ENCODE measurements at regions not wholly inside any gene's neighbourhood (a gene's known extent, or its start where the extent isn't known, plus 50 kb on each side); places are given as distances from the start of the nearest gene placed in this dataset.
"Not testable (repeated sequence)": the region's sequence is repeated elsewhere in the genome, so short reads cannot be mapped to it uniquely, and the experiment has no call there.

- no peak for DNase-seq
Observed at GRCh38 chr3:74269689-74270088, 344.8 kb downstream of the CNTN3 start.

- no peak for DNase-seq
Observed at GRCh38 chr3:74268753-74269152, 345.7 kb downstream of the CNTN3 start.

- DNase-seq: peak; percentile 1
Observed at GRCh38 chr3:74267588-74268184, 346.8 kb downstream of the CNTN3 start.

GRCh38 chr3:74267131-74267530, 347.3 kb downstream of the CNTN3 start:
- no peak for DNase-seq

DNA sequence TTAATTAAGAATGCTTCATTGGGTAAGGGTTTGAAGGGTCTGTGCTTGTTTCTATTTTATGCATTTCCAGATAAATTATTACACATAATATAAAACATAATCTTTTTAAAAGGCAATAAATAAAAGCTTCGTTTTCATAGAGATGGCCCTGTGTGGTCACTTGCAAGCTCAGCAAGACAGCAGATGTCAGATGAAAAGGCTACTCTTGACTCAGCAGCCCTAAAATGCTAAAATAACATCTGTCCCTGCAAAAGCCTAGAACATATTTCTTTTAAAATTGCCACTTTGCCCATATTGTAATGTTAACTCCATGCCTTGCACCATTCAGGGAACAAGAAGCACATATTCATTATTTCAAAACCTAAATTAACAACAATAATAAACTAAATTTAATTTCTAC, 349.4 kb downstream of the CNTN3 start:
- no peak for DNase-seq

GRCh38 chr3:74263031-74263430, 351.4 kb downstream of the CNTN3 start:
- no peak for DNase-seq

DNA sequence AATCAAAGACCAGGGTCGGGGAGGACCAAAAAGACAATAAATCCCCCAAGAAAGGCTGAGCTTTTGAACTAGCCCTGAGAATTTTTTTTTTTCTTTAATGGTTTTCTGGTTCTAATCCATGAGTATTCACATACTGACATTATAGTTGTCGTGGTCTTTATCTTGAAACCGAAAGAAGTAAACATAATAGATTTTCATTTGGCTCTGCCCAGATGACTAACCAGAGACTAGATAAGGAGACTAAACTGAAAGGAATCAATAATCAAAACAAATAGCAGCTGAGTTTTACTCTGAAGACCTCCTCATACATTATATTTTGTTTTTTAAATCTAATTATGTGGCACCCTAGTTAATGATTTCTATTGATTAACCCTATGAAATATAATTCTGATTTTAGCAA, 381.4 kb downstream of the CNTN3 start:
- no peak for DNase-seq

DNA sequence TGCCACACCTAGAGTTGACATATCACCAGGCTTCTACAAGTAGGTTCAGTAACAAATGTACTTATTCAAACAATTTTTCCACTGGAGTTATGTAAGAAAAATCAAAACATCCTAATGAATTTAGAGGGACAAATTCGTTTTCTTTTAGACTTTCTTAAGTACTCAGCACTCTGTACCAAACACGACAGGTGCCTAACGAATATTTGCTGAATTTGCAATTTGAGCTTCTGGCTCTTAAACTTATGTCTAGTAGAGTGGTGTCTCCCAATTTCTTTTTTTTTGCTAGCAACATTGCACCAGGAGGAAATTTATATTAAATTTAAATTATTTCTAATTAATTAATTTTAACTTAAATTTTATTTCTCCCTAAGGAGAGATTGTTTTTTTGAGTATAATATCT, 397.0 kb downstream of the CNTN3 start:
- DNase-seq: no peak

DNA sequence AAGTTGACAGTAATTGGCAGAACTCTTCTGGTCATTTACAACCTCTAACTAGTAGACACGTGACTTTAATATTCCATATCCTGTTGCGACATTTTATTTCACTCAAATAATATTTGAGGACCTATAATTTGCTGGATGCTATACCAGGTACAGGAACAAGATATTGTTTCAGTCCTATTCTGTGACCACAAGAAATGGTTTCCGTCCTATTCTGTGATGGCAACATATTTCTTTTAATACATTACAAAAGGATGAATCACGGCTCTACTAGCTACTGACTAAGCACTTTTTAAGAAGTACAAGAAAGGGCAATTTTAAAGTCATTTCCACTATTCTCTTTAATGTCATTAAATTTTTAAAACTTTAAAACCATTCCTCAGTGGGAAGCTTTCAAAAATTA, 400.2 kb downstream of the CNTN3 start:
- no peak for DNase-seq

DNA sequence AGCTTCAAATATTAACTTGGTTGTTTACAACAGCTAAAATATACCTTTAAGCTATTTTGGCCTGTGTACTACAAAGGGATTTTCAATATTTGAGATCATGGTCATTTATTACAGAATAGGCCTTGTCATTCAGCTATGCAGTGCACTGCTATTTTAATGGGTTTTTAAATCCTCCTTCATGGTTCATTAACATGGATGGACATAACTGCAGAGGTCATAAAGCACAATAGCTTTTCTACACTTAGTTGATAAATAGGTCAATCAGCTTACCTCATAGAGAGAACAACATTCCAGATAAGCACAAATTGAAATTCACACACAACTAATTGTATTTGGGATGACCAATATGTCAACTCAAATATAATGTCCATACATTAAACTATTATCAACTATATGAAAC, 403.7 kb downstream of the CNTN3 start:
- no peak for DNase-seq

DNA sequence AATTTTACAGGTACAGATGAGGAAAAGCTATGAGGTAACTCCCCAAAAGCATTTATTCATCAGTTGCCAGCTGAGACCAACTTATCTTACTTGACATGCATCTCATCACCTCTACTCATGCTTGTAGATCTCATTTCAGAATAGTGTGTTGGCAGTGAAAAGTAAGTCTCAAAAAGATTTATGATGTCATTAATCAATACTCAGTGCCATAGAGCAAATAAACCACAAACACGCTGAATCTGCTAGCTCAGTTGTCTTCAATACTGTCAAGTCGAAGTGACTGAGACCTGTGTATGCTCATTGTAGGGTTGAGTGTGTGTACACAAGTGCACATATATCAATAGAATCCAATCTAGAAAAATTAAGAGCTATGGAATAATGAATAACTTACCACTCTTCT, 413.5 kb downstream of the CNTN3 start:
- DNase-seq: no peak

GRCh38 chr3:74178664-74179063, 435.8 kb downstream of the CNTN3 start:
- DNase-seq: not testable (repeated sequence)

- DNase-seq: no peak
Observed at GRCh38 chr3:74173090-74173489, 441.4 kb downstream of the CNTN3 start.

GRCh38 chr3:74167926-74168325, 446.5 kb downstream of the CNTN3 start:
- DNase-seq: no peak

DNA sequence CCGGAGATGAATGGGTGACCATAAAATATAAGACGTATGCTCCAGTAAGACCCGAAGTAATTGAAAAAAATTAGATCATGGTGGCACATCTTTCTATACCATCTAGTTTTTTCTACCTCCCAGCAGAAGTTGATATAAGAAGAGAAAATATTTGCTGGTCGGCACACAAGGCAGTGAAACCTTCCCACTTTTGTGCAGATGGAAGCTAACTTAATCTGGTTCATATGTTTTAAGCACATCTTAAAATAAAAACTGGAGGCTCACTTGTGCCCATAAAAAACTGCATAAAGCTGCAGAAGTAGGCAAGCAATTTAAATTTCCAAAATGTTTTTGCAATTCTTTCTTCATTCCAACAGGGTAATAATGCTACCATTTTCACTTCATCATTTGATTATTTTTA, 449.2 kb downstream of the CNTN3 start:
- no peak for DNase-seq

DNA sequence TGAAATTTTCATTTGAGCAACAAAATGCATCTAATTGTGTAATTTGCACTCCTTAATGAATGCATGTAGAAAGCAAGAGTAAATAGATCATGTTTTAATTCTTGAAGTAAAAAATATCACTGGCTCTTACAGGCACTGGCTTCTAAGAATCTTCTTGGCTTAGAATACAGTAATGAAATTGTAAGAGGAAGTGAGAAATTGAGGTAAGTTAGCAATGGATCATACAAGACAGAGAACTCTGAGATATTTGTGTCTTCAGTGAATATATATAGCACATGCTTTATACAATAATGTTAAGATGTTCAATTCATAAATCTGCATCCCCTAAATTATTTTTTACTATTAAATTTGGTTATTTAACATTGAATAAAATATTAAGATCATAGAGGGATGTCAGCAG, 465.0 kb downstream of the CNTN3 start:
- DNase-seq: no peak

- DNase-seq: no peak
Observed at GRCh38 chr3:74145277-74145676, 469.2 kb downstream of the CNTN3 start.

DNA sequence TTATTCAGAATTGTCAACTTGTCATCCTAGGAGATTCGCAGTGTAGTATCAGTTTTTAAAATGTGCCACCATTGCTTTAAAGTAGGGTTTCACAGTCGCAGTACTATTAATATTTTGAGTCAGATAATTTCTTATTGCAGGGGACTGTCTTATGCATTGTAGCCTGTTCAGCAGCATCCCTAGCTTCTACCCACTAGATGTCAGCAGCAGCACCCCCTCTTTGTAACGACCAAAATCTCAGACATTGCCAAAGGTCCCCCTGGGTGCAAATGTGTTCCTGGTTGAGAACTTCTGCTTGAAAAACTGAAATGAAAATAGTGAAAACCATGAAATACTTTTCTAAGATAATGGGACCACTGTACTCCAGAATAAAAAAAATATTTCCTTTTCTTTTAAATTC, 474.8 kb downstream of the CNTN3 start:
- no peak for DNase-seq

- DNase-seq: no peak
Observed at GRCh38 chr3:74137790-74138189, 476.7 kb downstream of the CNTN3 start.

GRCh38 chr3:74135808-74136207, 478.7 kb downstream of the CNTN3 start:
- DNase-seq: no peak

DNA sequence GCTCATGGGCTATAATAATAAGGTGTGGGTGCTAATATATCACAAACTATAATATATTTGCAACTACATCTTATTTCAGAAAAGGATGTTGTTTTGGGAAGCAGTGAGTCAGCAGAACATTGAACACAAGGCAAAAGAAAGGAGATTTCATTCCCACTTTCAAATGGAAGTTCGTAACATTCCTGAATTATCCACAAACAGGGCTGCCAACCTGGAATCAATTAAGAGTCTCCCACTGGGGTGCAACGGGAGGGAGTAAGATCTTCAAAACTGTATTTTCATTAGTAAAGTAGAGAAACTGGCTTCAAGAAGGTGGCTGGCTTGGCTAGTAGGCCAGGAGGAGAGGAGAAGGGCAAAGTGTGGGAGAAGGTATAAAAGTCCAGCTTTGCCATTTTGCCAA, 479.6 kb downstream of the CNTN3 start:
- no peak for DNase-seq

GRCh38 chr3:74131546-74132328, 482.7 kb downstream of the CNTN3 start:
- not testable (repeated sequence) for DNase-seq

GRCh38 chr3:74129611-74130010, 484.8 kb downstream of the CNTN3 start:
- DNase-seq: no peak

- no peak for DNase-seq
Observed at GRCh38 chr3:74129056-74129455, 485.4 kb downstream of the CNTN3 start.

- DNase-seq: no peak
Observed at GRCh38 chr3:74127256-74127655, 487.2 kb downstream of the CNTN3 start.

Measured in CD4-positive, alpha-beta T cell treated with Interleukin-4 for 4 hours (primary cell).